CD4-positive, alpha-beta T cell (primary cell): ENCODE measurements at regions not wholly inside any gene's neighbourhood (a gene's known extent, or its start where the extent isn't known, plus 50 kb on each side); places are given as distances from the start of the nearest gene placed in this dataset.

Experiments used
- ATAC-seq: fragments of 200-7000 bp; cut with Tn5 transposase; one replicate; pipeline ENCODE4 v1.10.0; 2022; ENCODE audit warnings: mild to moderate bottlenecking; ENCODE audit not compliant: poor library complexity
- CTCF ChIA-PET: fragments of 350-600 bp; sonication (Branson Sonifier 250); formaldehyde crosslinking; loops from one replicate; lab custom pipeline; 2021; ENCODE audit warnings: antibody characterized with exemption, inconsistent platforms; lab: Charles Lee
- POLR2A ChIA-PET: fragments of 350-600 bp; sonication (Branson Sonifier 250); formaldehyde crosslinking; loops from one replicate; lab custom pipeline; 2021; ENCODE audit warnings: antibody characterized with exemption, inconsistent platforms; lab: Charles Lee
- DNase-seq, 14 experiments: peaks; one replicate each; pipeline ENCODE4 v3.0.0-alpha.2; 2013 to 2020; ENCODE audit warnings: mixed read lengths in 2 of 14
- H3K27ac ChIP-seq, 2 donors: one replicate each; pipeline versions ENCODE4 v1.5.1 to v1.7.0; 2013; ENCODE audit warnings: low read length in 2 of 2, low read depth in 1 of 2, mild to moderate bottlenecking in 1 of 2
- H3K27me3 ChIP-seq, 2 experiments: 1 replicate in 1 of 2; 2 replicates in 1 of 2; pipeline versions ENCODE4 v1.6.1 to v1.7.0; 2013; ENCODE audit warnings: low read length in 2 of 2, control low read depth in 1 of 2, mild to moderate bottlenecking in 1 of 2, moderate library complexity in 1 of 2; ENCODE audit not compliant: insufficient read depth in 2 of 2, control insufficient read depth in 1 of 2
- H3K36me3 ChIP-seq: one replicate; pipeline ENCODE4 v1.6.1; 2013; ENCODE audit warnings: low read length, control low read depth; ENCODE audit not compliant: insufficient read depth
- H3K4me1 ChIP-seq: one replicate; pipeline ENCODE4 v1.6.1; 2013; ENCODE audit warnings: low read length, control low read depth; ENCODE audit not compliant: insufficient read depth
- H3K4me3 ChIP-seq: one replicate; pipeline ENCODE4 v1.5.1; 2013; ENCODE audit warnings: mild to moderate bottlenecking, low read length, moderate library complexity
- H3K9me3 ChIP-seq, 2 experiments: 1 replicate in 1 of 2; 2 replicates in 1 of 2; pipeline versions ENCODE4 v1.6.1 to v1.7.0; 2013; ENCODE audit warnings: low read length in 2 of 2, mild to moderate bottlenecking in 2 of 2, control low read depth in 1 of 2, moderate library complexity in 1 of 2; ENCODE audit not compliant: control insufficient read depth in 1 of 2, insufficient read depth in 1 of 2
- H3K27ac Mint-ChIP-seq: one replicate; pipeline ENCODE4 v1.8.0; 2020; ENCODE audit warnings: mixed read lengths
- H3K27me3 Mint-ChIP-seq: one replicate; pipeline ENCODE4 v1.8.0; 2021; ENCODE audit warnings: mixed read lengths
- H3K36me3 Mint-ChIP-seq: one replicate; pipeline ENCODE4 v1.8.0; 2021; ENCODE audit warnings: low read depth, mixed read lengths
- H3K4me1 Mint-ChIP-seq: one replicate; pipeline ENCODE4 v1.8.0; 2021; ENCODE audit warnings: low read depth, mixed read lengths
- H3K4me3 Mint-ChIP-seq: one replicate; pipeline ENCODE4 v1.8.0; 2020; ENCODE audit warnings: mild to moderate bottlenecking, mixed read lengths
- H3K9me3 Mint-ChIP-seq: one replicate; pipeline ENCODE4 v1.8.0; 2020; ENCODE audit warnings: mixed read lengths
- intact Hi-C, 2 experiments: fragments of 100-400 bp; cut with DNase I in 1 of 2; cut with micrococcal nuclease in 1 of 2; formaldehyde crosslinking; loops; one replicate each; pipeline versions ENCODE4 v1.15.1 to v1.9.0; 2023 to 2025; cut with DNase I, micrococcal nuclease
- TF ChIP-seq, protein P1 (sequence below): fragments of 200-600 bp; IDR thresholded peaks from one replicate; pipeline ENCODE4 v1.8.0; 2022; ENCODE audit warnings: antibody characterized with exemption, mild to moderate bottlenecking

DNA sequence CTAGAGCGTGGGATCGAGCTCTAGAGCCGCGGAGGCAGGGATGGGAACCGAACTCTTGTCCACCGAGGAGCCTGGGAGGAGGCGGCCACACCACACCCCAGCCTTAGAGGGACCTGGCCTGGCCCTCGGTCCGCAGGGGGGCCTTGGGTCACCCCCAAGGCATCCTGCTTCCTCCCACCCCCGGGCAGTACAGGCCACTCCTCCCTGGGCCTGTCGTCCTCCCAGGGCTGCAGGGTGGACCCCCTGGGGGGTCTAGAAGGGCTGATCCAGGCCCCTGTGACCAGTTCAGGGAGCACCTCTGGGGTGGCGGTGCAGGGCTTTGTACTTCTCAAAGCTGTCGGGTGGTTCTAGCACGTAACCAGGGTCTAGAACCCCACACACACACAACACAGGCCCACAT is 79.1 kb upstream of the FBRSL1 start:
- Histone ChIP-seq H3K27me3 (peaks cover 0 to 3% of the 10 kb centered on the region in 2 experiments), H3K4me1 (peaks cover 19% of the 10 kb centered on the region), H3K27ac (no peak overlapping the region), H3K9me3 (peaks cover 0 to 5% of the 10 kb centered on the region in 2 experiments), H3K36me3 (no peaks in the 10 kb centered on the region), H3K4me3 (no peak overlapping the region)
- TF ChIP-seq, protein P1, sequence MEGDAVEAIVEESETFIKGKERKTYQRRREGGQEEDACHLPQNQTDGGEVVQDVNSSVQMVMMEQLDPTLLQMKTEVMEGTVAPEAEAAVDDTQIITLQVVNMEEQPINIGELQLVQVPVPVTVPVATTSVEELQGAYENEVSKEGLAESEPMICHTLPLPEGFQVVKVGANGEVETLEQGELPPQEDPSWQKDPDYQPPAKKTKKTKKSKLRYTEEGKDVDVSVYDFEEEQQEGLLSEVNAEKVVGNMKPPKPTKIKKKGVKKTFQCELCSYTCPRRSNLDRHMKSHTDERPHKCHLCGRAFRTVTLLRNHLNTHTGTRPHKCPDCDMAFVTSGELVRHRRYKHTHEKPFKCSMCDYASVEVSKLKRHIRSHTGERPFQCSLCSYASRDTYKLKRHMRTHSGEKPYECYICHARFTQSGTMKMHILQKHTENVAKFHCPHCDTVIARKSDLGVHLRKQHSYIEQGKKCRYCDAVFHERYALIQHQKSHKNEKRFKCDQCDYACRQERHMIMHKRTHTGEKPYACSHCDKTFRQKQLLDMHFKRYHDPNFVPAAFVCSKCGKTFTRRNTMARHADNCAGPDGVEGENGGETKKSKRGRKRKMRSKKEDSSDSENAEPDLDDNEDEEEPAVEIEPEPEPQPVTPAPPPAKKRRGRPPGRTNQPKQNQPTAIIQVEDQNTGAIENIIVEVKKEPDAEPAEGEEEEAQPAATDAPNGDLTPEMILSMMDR = no peak
- intact Hi-C loops = loop anchor here in 1 of 2 experiments (10.0 kb wide), 1 partner anchor 144 kb away; no protein-coding TSS in a partner anchor
- Mint-ChIP-seq H3K27ac (no peak overlapping the region), H3K9me3 (no peaks in the 10 kb centered on the region), H3K4me1 (peaks cover 4% of the 10 kb centered on the region), H3K36me3 (no peaks in the 10 kb centered on the region), H3K27me3 (no peaks in the 10 kb centered on the region), H3K4me3 (no peak overlapping the region)
- DNase-seq = no peak
- CTCF ChIA-PET = no interaction called here
- POLR2A ChIA-PET = no interaction called here
- ATAC-seq = no peak

DNA sequence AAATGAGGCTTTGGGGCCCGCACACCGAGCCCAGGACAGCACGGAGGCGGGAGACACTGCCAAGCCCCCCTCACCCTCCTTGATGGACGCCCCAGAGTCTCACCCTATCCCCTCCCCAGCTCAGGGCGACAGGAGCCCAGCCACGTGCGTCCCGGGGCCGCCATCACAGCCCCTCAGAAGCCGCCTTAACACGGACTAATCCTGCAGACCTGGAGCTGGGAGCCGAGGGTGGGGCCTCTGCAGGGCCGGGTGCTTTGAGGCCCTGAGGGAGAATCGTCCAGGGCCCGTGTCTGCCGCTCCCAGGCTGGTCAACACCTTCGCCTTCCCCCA is 79.7 kb upstream of the FBRSL1 start:
- peaks cover 0 to 5% of the 10 kb centered on the region in 2 experiments for H3K9me3 ChIP-seq
- ATAC-seq = no peak
- no peak for DNase-seq
- no peak overlapping the region for H3K4me3 Mint-ChIP-seq
- peaks cover 16% of the 10 kb centered on the region for H3K4me1 ChIP-seq
- peaks cover 3% of the 10 kb centered on the region for H3K27me3 Mint-ChIP-seq
- no peak overlapping the region for H3K27ac ChIP-seq
- no peaks in the 10 kb centered on the region for H3K36me3 Mint-ChIP-seq
- H3K4me3 ChIP-seq = no peak overlapping the region
- CTCF ChIA-PET = no interaction called here
- intact Hi-C loops = loop anchor here in 1 of 2 experiments (10.0 kb wide), 1 partner anchor 145 kb away; no protein-coding TSS in a partner anchor
- POLR2A ChIA-PET = no interaction called here
- no peak overlapping the region for H3K27ac Mint-ChIP-seq
- peaks cover 4% of the 10 kb centered on the region for H3K4me1 Mint-ChIP-seq
- TF ChIP-seq, protein P1 = no peak
- peaks cover 0 to 3% of the 10 kb centered on the region in 2 experiments for H3K27me3 ChIP-seq
- H3K9me3 Mint-ChIP-seq = no peaks in the 10 kb centered on the region
- no peaks in the 10 kb centered on the region for H3K36me3 ChIP-seq

GRCh38 chr12:132409495-132410295 is 80.3 kb upstream of the FBRSL1 start:
- Histone ChIP-seq H3K27me3 (peaks cover under 1 to 3% of the 10 kb centered on the region in 2 experiments), H3K9me3 (peaks cover 0 to 5% of the 10 kb centered on the region in 2 experiments), H3K36me3 (no peaks in the 10 kb centered on the region), H3K27ac (no peak overlapping the region), H3K4me3 (no peak overlapping the region), H3K4me1 (peaks cover 10% of the 10 kb centered on the region)
- no peak overlapping the region for H3K4me3 Mint-ChIP-seq
- ChIA-PET POLR2A (no interaction called here), CTCF (no interaction called here)
- ATAC-seq = no peak
- TF ChIP-seq, protein P1 = no peak
- peaks cover under 1% of the 10 kb centered on the region for H3K4me1 Mint-ChIP-seq
- no peaks in the 10 kb centered on the region for H3K36me3 Mint-ChIP-seq
- no peak for DNase-seq
- H3K27ac Mint-ChIP-seq = no peak overlapping the region
- no peaks in the 10 kb centered on the region for H3K9me3 Mint-ChIP-seq
- intact Hi-C loops = loop anchor here in 1 of 2 experiments (10.0 kb wide), 1 partner anchor 145 kb away; no protein-coding TSS in a partner anchor
- peaks cover 4% of the 10 kb centered on the region for H3K27me3 Mint-ChIP-seq
